Skin epidermis (tissue), 12 donors: ENCODE measurements at regions not wholly inside any gene's neighbourhood (a gene's known extent, or its start where the extent isn't known, plus 50 kb on each side); places are given as distances from the start of the nearest gene placed in this dataset.
"Not testable (repeated sequence)": the region's sequence is repeated elsewhere in the genome, so short reads cannot be mapped to it uniquely, and the experiment has no call there.

Experiments used
- H3K27ac ChIP-seq, 21 experiments: fragments of 200-600 bp; sonication (generic) in 11 of 21; one replicate each; pipeline ENCODE4 v1.5.0; 2020; ENCODE audit warnings: mild to moderate bottlenecking in 3 of 21, inconsistent platforms in 2 of 21, moderate library complexity in 2 of 21
- H3K4me3 ChIP-seq, 7 experiments: fragments of 200-600 bp; sonication (generic) in 2 of 7; one replicate each; pipeline ENCODE4 v1.5.0; 2020; ENCODE audit warnings: inconsistent platforms in 2 of 7, mild to moderate bottlenecking in 2 of 7, moderate library complexity in 1 of 7

DNA sequence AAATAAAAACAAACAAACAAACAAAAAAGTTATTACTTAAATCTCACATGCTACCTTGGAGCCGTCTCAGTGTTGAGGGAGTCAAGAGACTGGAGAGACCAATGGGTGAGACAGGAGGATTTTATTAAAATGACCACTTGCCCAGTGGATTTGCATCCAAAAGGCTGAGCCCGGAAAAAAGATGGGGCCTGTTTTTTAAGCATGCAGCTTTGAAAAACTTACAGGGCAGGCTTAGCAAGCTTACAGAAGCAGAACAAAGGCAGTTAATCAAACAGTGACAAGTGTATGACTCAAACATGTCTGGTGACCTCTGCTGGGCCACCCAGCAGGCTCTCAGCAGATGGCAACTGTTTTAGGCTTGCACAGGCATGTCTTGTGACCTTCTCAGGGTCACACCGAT, 82.5 kb downstream of the POTEH start:
- not testable (repeated sequence) for H3K4me3 ChIP-seq
- peak overlapping the region in 1 of 21 experiments; percentile 14 for H3K27ac ChIP-seq

DNA sequence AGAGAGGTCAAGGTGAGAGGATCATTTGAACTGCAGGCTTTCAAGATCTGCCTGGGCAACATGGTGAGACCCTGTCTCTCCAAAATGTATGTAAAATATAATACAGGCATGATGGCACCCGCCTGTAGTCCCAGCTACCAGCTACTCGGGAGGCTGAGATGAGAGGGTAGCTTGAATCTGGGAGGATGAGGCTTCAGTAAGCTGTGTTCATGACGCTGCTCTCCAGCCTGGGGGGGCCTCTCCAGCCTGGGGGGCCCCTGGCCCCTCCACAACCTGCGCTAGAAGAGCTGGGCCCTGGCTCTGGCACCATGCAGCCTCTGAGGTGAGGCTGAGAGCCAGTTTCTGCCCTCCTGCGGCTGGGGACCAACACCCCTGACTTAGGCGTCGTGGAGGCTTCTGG, 85.3 kb downstream of the POTEH start:
- not testable (repeated sequence) for H3K27ac ChIP-seq, H3K4me3 ChIP-seq

DNA sequence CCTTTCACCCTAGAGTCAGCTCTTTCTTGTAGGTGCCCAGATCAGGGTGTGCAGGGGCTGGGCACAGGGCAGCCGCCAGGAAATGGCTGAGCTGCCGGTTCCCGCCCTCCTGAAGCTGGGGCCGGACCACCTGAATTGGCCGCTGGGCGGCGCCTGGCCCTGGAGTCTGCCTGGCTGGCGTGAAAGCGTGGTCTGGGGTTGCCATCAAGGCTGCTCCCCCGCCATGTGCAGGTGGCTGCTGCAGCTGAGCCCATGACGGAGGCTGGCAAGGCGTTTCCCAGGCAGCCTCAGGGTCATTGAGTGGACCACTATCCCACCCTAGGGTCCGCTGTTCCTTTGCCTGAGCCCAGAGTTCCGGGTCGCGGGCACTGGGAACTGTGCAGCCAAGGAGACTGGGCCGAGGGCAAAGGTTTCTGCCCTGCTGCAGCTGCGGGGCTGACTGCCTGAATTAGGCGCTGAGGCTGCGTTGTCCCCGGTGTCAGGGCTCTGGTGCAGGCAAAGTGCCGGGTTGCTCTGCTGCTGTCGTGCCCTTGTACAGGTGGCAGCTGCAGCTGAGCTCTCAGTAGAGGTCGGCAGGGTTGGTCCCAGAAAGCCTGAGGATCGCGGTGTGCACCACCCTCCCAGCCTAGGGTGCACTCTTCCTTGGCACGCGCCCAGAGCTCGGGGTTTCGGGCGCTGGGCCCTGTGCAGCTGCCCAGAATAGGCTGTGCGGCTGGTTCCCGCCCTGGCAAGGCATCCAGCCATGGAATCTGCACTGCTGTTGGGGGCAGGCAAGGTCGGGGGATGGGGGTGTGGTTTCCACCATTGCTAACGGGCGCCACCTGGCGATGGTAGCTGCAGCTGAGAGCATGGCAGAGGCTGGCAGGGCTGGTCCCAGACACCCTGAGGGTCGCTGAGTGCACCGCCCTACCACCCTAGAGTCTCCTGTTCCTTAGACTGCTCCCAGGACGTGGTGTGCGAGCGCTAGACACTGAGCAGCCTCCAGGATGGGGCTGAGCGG, 86.1 kb downstream of the POTEH start:
- H3K27ac ChIP-seq, H3K4me3 ChIP-seq: not testable (repeated sequence)

- H3K4me3 ChIP-seq, H3K27ac ChIP-seq: not testable (repeated sequence)
These were observed 86.9 kb downstream of the POTEH start for GRCh38 chr22:15776727-15777126.

GRCh38 chr22:15777150-15777549, 87.3 kb downstream of the POTEH start:
- H3K4me3 ChIP-seq, H3K27ac ChIP-seq: not testable (repeated sequence)

GRCh38 chr22:15777557-15777956, 87.7 kb downstream of the POTEH start:
- H3K27ac ChIP-seq, result not testable (repeated sequence)

DNA sequence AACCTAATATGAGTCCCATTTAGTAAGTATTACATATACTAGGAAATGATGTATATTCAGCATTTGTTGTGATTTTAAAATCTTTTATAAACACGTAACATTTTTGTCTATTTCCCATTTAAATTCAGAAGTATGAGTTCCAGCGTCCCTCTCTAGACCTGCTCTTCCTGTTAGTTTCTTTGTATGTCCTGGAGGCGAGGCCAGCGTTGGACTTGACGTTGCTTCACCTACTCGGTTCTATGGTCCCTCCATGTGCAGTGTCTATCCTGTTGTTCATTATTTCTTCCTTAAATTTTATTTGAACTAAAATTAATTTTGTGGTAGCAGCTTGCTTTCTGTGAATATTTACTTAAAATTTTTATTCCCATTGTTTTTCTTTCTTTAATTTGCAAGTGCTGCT, 88.5 kb downstream of the POTEH start:
- not testable (repeated sequence) for H3K27ac ChIP-seq, H3K4me3 ChIP-seq

More at GRCh38 chr22:15777557-15777956, 87.7 kb downstream of the POTEH start:
- H3K4me3 ChIP-seq, result not testable (repeated sequence)

- not testable (repeated sequence) for H3K4me3 ChIP-seq
These were observed 91.8 kb downstream of the POTEH start for GRCh38 chr22:15781652-15782051.

DNA sequence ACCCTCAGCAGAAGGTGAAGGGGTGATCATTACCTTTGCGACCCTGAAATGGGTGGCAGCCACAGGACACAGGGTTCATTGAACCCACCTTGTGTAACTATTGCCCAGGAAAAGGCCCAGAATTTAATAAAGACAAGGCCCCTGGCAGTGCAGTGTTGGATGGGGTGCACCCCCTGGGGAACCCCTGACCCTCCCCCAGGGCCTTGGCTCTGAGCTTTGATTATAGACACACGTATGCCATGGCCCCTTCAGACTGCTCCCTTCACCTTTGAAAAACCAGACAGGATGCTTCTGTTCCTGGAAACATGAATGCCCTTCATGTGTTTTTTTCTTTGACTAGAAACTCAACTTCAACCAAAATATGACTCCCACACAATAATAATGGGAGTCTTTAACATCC, 93.1 kb downstream of the POTEH start:
- H3K4me3 ChIP-seq, H3K27ac ChIP-seq: not testable (repeated sequence)

More at GRCh38 chr22:15781652-15782051, 91.8 kb downstream of the POTEH start:
- H3K27ac ChIP-seq, result not testable (repeated sequence)

- H3K27ac ChIP-seq, H3K4me3 ChIP-seq: not testable (repeated sequence)
These were observed 94.7 kb downstream of the POTEH start for GRCh38 chr22:15784383-15785085.

DNA sequence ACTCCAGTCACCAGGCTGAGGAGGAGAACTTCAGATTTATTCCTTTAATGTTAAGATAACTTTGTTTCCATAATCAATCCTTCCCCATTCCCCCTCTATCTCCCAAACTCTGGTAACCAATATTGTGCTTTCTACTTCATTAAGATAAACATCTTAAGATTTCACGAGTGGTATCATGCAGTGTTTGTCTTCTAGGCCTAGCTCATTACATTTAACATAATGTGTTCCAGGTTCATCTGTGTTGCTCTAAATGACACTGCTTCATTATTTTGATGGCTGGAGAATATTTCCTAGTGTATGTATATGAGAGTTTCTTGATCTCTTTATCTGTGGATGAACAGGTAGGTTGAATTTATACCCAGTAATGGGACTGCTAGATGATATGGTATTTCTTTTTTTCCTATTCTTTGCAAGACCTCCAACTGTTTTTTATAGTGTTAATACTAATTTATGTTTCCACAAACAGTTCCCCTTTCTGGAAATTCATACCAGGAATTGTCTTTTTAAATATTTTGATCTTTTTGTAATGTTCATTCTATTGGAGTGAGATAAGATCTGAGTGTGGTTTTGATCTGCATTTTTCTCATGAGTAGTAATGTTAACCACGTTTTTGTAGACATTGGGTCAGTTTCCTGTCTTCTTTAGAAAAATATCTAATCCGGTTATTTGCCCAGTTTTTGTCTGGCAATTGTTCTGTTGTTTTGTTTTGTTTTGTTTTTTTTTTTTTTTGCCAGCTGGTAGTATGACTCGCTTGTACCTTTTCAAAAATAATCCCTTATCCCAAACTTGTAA, 97.3 kb downstream of the POTEH start:
- not testable (repeated sequence) for H3K27ac ChIP-seq, H3K4me3 ChIP-seq

DNA sequence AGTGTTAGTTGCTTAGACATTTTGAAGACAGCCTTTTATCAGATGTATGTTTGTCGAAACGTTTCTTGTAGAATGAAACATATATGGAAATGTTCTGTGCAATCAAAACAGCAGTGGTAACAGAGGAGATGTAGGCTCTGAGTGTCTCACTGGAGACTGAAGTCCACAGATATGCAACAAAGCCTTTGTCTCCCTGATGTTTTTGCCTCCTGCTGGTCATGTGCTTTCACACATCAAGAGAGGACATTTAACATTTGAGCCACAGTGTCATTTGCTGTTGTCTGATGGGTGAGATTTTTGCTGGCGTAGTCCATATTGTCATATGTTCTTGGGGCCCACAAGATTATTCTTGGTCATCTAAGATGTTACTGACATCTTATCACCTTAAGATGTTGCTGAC, 101.7 kb downstream of the POTEH start:
- H3K4me3 ChIP-seq, H3K27ac ChIP-seq: not testable (repeated sequence)

GRCh38 chr22:15799935-15800334, 110.1 kb downstream of the POTEH start:
- H3K4me3 ChIP-seq, H3K27ac ChIP-seq: not testable (repeated sequence)

DNA sequence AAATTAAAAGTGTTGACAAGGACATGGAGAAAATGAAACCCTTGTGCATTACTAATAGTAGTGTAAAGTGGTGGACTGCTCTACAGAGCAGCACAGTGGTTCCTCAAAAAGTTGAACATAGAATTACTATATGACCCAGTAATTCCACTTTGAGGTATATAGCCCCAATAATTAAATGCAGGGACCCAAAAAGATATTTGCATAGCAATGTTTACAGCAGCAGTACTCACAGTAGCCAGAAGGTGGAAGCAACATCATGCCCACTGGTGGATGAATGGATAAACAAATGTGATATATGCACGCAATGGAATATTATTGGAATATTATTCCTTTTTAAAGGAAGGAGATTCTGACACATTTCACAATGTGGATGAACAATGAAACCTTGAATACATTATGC, 121.3 kb downstream of the POTEH start:
- H3K4me3 ChIP-seq, H3K27ac ChIP-seq: not testable (repeated sequence)

- not testable (repeated sequence) for H3K4me3 ChIP-seq, H3K27ac ChIP-seq
These were observed 126.0 kb downstream of the POTEH start for GRCh38 chr22:15815783-15816182.

DNA sequence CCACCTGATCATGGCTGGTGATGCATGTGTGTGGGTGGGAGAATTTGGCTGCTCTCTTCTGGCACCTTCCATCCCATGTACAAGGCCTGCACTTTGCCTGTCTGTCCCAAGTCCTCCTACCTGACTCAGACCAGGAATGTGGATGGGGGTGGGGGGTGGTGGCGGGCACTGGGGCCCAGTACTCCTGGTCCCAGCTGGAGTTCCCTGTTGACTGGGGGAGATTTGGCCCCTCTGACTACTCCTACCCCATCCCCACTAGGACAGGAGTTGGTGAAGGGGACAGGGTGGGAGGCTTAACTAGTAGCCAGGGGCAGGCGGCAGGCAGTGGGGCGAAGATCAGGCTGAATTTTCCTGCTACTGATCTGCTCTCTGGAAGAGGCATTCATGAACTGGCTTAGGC, 126.6 kb downstream of the POTEH start:
- H3K4me3 ChIP-seq, H3K27ac ChIP-seq: not testable (repeated sequence)

DNA sequence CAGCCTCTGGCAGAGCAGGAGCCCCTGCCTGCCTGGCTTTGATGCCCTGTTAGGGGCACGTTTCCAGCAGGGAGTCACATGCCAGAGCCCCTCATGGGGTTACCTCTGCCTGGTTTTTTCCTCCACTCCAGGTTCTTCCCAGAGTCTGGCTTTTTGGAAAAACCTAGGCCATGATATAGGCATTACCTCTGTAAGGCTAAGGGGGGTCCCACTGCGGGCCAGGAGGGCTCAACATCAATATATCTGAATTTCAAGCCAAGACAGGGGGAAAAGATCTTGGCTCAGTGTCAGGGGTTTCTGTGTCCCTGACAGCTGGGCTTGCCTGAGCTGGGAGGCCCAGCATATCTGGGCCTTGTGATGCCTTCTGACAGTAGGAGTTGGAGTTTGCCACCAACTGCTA, 127.4 kb downstream of the POTEH start:
- not testable (repeated sequence) for H3K27ac ChIP-seq, H3K4me3 ChIP-seq

- not testable (repeated sequence) for H3K27ac ChIP-seq, H3K4me3 ChIP-seq
These were observed 130.1 kb downstream of the POTEH start for GRCh38 chr22:15819886-15820285.

DNA sequence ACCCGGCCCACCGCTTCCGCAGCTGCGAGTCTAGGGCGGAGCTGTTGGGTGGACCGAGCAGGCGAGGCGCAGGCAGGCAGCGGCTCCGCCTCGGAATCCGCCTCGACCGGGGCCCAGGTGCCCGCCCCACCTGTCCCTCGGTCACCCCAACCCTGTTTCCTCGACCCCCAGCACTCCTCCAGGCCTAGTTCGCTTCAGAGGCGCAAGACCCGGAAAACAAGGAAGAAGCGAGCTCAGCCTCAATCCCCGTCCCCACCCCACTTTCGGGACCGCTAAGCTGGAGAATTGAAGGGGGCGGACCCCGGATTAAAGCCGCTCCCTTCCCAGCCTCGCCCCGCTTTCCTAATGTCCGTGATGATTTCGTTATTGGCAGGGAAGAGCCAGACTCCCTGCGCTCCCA, 131.3 kb downstream of the POTEH start:
- not testable (repeated sequence) for H3K27ac ChIP-seq

DNA sequence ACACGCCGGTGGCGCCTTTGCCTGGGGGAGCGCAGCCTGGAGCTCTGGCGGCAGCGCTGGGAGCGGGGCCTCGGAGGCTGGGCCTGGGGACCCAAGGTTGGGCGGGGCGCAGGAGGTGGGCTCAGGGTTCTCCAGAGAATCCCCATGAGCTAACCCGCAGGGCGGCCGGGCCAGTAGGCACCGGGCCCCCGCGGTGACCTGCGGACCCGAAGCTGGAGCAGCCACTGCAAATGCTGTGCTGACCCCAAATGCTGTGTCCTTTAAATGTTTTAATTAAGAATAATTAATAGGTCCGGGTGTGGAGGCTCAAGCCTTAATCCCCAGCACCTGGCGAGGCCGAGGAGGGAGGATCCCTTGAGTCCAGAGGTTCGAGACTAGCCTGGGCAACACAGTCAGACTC, 132.2 kb downstream of the POTEH start:
- not testable (repeated sequence) for H3K4me3 ChIP-seq, H3K27ac ChIP-seq

More for the DNA sequence above, 131.3 kb downstream of the POTEH start:
- H3K4me3 ChIP-seq, result not testable (repeated sequence)
